ENCODE measurements at regions not wholly inside any gene's neighbourhood (a gene's known extent, or its start where the extent isn't known, plus 50 kb on each side); places are given as distances from the start of the nearest gene placed in this dataset.

DNA sequence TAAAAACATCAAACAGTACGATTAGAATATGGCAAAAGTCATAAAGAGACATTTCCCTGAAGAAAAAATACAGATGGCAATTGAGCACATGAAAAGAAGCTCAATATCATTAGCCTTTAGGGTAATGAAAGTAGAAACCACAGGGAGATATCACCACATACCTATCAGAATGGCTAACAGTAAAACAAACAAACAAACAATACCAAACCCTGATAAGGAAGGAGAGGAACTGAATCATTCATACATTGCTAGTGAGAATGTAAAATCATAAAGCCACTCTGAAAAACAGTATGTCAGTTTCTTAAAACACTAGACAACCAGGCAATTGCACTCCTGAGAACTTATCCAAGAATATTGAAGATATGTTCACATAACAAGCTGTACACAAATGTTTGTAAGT is 1342.5 kb upstream of the SLC10A2 start:
- no peak for DNase-seq (ENCODE audit: low spot score)
- Mint-ChIP-seq H3K4me1 (ENCODE audit: low read depth) (peaks cover 5% of the 10 kb centered on the region), H3K36me3 (ENCODE audit: low read depth) (no peaks in the 10 kb centered on the region), H3K27me3 (ENCODE audit: low read depth) (no peaks in the 10 kb centered on the region), H3K27ac (ENCODE audit: unreplicated experiment) (no peak overlapping the region), H3K4me3 (ENCODE audit: unreplicated experiment) (no peak overlapping the region), H3K9me3 (ENCODE audit: low read depth) (no peaks in the 10 kb centered on the region)
- TF ChIP-seq, protein P1, sequence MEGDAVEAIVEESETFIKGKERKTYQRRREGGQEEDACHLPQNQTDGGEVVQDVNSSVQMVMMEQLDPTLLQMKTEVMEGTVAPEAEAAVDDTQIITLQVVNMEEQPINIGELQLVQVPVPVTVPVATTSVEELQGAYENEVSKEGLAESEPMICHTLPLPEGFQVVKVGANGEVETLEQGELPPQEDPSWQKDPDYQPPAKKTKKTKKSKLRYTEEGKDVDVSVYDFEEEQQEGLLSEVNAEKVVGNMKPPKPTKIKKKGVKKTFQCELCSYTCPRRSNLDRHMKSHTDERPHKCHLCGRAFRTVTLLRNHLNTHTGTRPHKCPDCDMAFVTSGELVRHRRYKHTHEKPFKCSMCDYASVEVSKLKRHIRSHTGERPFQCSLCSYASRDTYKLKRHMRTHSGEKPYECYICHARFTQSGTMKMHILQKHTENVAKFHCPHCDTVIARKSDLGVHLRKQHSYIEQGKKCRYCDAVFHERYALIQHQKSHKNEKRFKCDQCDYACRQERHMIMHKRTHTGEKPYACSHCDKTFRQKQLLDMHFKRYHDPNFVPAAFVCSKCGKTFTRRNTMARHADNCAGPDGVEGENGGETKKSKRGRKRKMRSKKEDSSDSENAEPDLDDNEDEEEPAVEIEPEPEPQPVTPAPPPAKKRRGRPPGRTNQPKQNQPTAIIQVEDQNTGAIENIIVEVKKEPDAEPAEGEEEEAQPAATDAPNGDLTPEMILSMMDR (IDR thresholded peaks at IDR 0.05) = no peak

DNA sequence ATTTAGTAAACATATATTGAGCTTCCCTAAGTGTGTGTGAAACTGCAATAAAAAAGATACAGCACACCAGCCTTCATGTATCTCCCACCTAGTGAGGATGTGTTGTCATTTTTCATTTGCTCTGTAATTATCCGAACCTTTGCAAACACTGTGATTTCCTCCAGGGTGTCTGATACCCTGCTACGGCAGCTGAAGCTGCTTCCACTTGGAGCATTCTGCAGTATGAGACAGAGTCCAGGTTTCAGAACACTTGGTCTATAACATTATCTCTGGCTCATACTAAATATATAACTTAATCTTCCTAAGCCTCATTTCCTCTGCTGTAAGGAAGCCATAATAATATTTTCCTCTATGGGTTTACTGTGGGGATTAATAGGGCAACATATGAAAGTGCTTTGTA is 1338.1 kb upstream of the SLC10A2 start:
- no peak overlapping the region for H3K27ac Mint-ChIP-seq (ENCODE audit: unreplicated experiment)
- H3K27me3 Mint-ChIP-seq (ENCODE audit: low read depth) = no peaks in the 10 kb centered on the region
- no peak overlapping the region for H3K4me3 Mint-ChIP-seq (ENCODE audit: unreplicated experiment)
- no peaks in the 10 kb centered on the region for H3K36me3 Mint-ChIP-seq (ENCODE audit: low read depth)
- no peaks in the 10 kb centered on the region for H3K9me3 Mint-ChIP-seq (ENCODE audit: low read depth)
- DNase-seq (ENCODE audit: low spot score) = no peak
- H3K4me1 Mint-ChIP-seq (ENCODE audit: low read depth) = no peaks in the 10 kb centered on the region
- TF ChIP-seq, protein P1 (IDR thresholded peaks at IDR 0.05) = no peak

DNA sequence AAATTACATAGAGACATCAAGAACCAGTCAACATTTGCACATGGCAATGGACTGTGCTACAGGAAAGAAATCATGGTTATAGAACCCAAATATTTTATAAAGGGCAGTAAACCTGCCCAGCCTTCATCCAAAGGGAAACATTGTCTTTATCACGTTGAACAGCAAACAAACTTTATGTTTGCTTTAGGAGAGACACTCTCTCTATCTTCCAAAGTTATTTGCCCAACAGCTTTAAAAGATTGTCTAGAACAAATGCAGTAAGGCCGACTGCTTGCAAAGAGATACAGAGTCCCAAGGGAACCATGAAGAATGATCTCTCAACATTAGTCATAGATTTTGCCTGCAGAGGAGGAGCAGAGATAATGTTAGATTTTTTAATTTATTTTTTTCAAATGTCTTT is 1323.5 kb upstream of the SLC10A2 start:
- TF ChIP-seq, protein P1 (IDR thresholded peaks at IDR 0.05) = no peak
- Mint-ChIP-seq H3K27ac (ENCODE audit: unreplicated experiment) (no peak overlapping the region), H3K9me3 (ENCODE audit: low read depth) (peaks cover 16% of the 10 kb centered on the region), H3K36me3 (ENCODE audit: low read depth) (no peaks in the 10 kb centered on the region), H3K4me3 (ENCODE audit: unreplicated experiment) (no peak overlapping the region), H3K4me1 (ENCODE audit: low read depth) (peaks cover 2% of the 10 kb centered on the region), H3K27me3 (ENCODE audit: low read depth) (no peaks in the 10 kb centered on the region)
- DNase-seq (ENCODE audit: low spot score) = no peak

DNA sequence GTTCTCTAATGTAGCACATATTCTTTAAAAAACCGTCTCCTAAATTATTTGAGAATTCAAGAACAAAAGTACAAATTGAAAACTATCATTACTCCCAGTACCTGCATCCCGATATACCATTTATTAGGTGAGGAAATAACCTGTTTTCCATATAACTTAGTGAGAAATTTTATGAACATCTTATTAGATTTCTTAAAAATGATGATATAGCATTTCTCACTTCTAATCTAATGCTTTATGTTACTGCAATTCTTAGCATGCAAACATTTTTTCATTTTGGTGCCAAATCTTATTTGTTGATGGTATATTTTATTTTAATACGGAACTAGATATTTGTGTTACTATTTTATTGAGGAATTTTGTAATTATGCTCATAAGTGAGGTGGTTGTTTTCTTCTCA is 1321.3 kb upstream of the SLC10A2 start:
- Mint-ChIP-seq H3K36me3 (ENCODE audit: low read depth) (no peaks in the 10 kb centered on the region), H3K4me1 (ENCODE audit: low read depth) (peaks cover 2% of the 10 kb centered on the region), H3K4me3 (ENCODE audit: unreplicated experiment) (no peak overlapping the region), H3K9me3 (ENCODE audit: low read depth) (peaks cover 14% of the 10 kb centered on the region), H3K27me3 (ENCODE audit: low read depth) (no peaks in the 10 kb centered on the region), H3K27ac (ENCODE audit: unreplicated experiment) (no peak overlapping the region)
- TF ChIP-seq, protein P1 (IDR thresholded peaks at IDR 0.05) = no peak
- DNase-seq (ENCODE audit: low spot score) = no peak

DNA sequence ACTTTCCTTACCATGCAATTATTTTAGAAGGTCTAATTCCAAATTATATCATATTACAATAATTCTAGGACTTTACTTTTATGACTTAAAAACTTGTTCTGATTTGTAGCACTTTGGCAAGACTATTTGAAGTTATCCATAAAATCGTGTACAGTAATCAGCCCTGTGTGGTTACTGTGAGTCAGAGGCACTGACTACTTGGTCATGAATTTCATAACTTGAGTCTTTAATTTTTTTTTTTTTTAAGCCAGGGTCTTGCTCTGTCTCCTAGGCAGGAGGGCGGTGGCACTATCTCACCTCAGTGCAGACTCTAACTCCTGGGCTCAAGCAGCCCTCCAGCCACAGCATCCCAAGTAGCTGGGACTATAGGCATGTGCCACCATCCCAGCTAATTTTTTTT is 1319.2 kb upstream of the SLC10A2 start:
- Mint-ChIP-seq H3K27ac (ENCODE audit: unreplicated experiment) (no peak overlapping the region), H3K36me3 (ENCODE audit: low read depth) (no peaks in the 10 kb centered on the region)
- TF ChIP-seq, protein P1 (IDR thresholded peaks at IDR 0.05) = no peak

More for the DNA sequence above, 1319.2 kb upstream of the SLC10A2 start:
- Mint-ChIP-seq H3K27me3 (ENCODE audit: low read depth) (no peaks in the 10 kb centered on the region), H3K4me3 (ENCODE audit: unreplicated experiment) (no peak overlapping the region), H3K4me1 (ENCODE audit: low read depth) (peaks cover 2% of the 10 kb centered on the region), H3K9me3 (ENCODE audit: low read depth) (peaks cover 14% of the 10 kb centered on the region)
- no peak for DNase-seq (ENCODE audit: low spot score)

Measured in chondrocyte (in vitro differentiated cells).